ENCODE measurements at regions not wholly inside any gene's neighbourhood (a gene's known extent, or its start where the extent isn't known, plus 50 kb on each side); places are given as distances from the start of the nearest gene placed in this dataset.

DNA sequence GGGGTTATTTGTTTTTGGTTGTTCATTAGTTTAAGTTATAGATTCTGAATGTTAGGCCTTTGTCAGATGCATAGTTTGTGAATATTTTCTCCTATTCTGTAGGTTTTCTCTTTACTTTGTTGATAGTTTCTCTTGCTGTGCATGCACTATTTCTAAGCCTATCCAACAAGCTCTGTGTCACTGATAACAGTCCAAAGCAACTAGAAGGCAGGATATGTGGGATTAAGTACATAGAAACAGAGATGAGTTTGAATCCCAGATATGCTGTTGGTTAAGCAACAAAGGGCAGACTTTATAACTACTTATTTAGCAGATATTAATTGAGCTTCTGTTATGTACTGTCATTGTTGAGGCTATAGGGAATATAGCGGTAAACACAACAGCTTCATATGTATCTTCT lies 390.4 kb downstream of the INSC start:
- TF ChIP-seq, protein P1, sequence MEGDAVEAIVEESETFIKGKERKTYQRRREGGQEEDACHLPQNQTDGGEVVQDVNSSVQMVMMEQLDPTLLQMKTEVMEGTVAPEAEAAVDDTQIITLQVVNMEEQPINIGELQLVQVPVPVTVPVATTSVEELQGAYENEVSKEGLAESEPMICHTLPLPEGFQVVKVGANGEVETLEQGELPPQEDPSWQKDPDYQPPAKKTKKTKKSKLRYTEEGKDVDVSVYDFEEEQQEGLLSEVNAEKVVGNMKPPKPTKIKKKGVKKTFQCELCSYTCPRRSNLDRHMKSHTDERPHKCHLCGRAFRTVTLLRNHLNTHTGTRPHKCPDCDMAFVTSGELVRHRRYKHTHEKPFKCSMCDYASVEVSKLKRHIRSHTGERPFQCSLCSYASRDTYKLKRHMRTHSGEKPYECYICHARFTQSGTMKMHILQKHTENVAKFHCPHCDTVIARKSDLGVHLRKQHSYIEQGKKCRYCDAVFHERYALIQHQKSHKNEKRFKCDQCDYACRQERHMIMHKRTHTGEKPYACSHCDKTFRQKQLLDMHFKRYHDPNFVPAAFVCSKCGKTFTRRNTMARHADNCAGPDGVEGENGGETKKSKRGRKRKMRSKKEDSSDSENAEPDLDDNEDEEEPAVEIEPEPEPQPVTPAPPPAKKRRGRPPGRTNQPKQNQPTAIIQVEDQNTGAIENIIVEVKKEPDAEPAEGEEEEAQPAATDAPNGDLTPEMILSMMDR (IDR thresholded peaks at IDR 0.05): no peak
- no peak for TF ChIP-seq POLR2A (IDR thresholded peaks at IDR 0.05)
